Hepatocyte (in vitro differentiated cells): ENCODE measurements at regions not wholly inside any gene's neighbourhood (a gene's known extent, or its start where the extent isn't known, plus 50 kb on each side); places are given as distances from the start of the nearest gene placed in this dataset.

Experiments
- DNase-seq: peaks from one replicate; pipeline ENCODE4 v3.0.0-alpha.2; 2016; ENCODE audit warnings: low spot score
- H2AFZ ChIP-seq: fragments of 200-600 bp; sonication (generic); 2 replicates; pipeline ENCODE4 v1.6.0; 2016; ENCODE audit warnings: antibody characterized with exemption, mild to moderate bottlenecking
- H3K27ac ChIP-seq: fragments of 200-600 bp; sonication (generic); 2 replicates; pipeline ENCODE4 v1.5.1; 2016; ENCODE audit warnings: mild to moderate bottlenecking
- H3K27me3 ChIP-seq: fragments of 200-600 bp; sonication (generic); 2 replicates; pipeline ENCODE4 v1.6.1; 2016
- H3K36me3 ChIP-seq: fragments of 200-600 bp; sonication (generic); replicated peaks from 2 replicates; pipeline ENCODE4 v1.5.1; 2016; ENCODE audit warnings: low read depth; ENCODE audit not compliant: insufficient read depth
- H3K4me1 ChIP-seq: fragments of 200-600 bp; sonication (generic); 2 replicates; pipeline ENCODE4 v1.5.1; 2016; ENCODE audit warnings: mild to moderate bottlenecking, moderate library complexity; ENCODE audit not compliant: insufficient read depth
- H3K4me2 ChIP-seq: fragments of 200-600 bp; sonication (generic); 2 replicates; pipeline ENCODE4 v1.6.0; 2016
- H3K4me3 ChIP-seq: fragments of 200-600 bp; sonication (generic); 2 replicates; pipeline ENCODE4 v1.5.1; 2016; ENCODE audit warnings: mild to moderate bottlenecking
- H3K79me2 ChIP-seq: fragments of 200-600 bp; sonication (generic); 2 replicates; pipeline ENCODE4 v1.6.0; 2017; ENCODE audit warnings: mild to moderate bottlenecking
- H3K9me2 ChIP-seq: fragments of 200-600 bp; sonication (generic); replicated peaks from 2 replicates; pipeline ENCODE4 v1.6.0; 2017; ENCODE audit warnings: mild to moderate bottlenecking; ENCODE audit not compliant: insufficient read depth
- H3K9me3 ChIP-seq: fragments of 200-600 bp; sonication (generic); 2 replicates; pipeline ENCODE4 v1.5.1; 2016; ENCODE audit warnings: low read depth, mild to moderate bottlenecking
- H4K20me1 ChIP-seq: fragments of 200-600 bp; sonication (generic); 2 replicates; pipeline ENCODE4 v1.6.0; 2016; ENCODE audit warnings: mild to moderate bottlenecking; ENCODE audit not compliant: insufficient read depth, poor library complexity, severe bottlenecking
- CTCF ChIP-seq: fragments of 200-600 bp; sonication (generic); IDR thresholded peaks from 2 replicates; pipeline ENCODE4 v1.5.1; 2016; ENCODE audit warnings: antibody characterized with exemption, mild to moderate bottlenecking; ENCODE audit not compliant: poor library complexity
- EZH2 ChIP-seq: fragments of 200-600 bp; sonication (generic); IDR thresholded peaks from 2 replicates; pipeline ENCODE4 v1.6.1; 2016; ENCODE audit warnings: antibody characterized with exemption, mild to moderate bottlenecking, borderline replicate concordance
- EZH2phosphoT487 ChIP-seq: fragments of 200-600 bp; sonication (generic); IDR thresholded peaks from one replicate; pipeline ENCODE4 v1.6.1; 2018; ENCODE audit warnings: antibody characterized with exemption, mild to moderate bottlenecking, low read depth, moderate library complexity; ENCODE audit not compliant: unreplicated experiment, severe bottlenecking
- WGBS: methylation state at CpG from one replicate; pipeline ENCODE4 v1.1.6; 2016; ENCODE audit warnings: low lambda C conversion rate; ENCODE audit errors: missing lambda C conversion rate; 5-methylcytosine and 5-hydroxymethylcytosine counted together

DNA sequence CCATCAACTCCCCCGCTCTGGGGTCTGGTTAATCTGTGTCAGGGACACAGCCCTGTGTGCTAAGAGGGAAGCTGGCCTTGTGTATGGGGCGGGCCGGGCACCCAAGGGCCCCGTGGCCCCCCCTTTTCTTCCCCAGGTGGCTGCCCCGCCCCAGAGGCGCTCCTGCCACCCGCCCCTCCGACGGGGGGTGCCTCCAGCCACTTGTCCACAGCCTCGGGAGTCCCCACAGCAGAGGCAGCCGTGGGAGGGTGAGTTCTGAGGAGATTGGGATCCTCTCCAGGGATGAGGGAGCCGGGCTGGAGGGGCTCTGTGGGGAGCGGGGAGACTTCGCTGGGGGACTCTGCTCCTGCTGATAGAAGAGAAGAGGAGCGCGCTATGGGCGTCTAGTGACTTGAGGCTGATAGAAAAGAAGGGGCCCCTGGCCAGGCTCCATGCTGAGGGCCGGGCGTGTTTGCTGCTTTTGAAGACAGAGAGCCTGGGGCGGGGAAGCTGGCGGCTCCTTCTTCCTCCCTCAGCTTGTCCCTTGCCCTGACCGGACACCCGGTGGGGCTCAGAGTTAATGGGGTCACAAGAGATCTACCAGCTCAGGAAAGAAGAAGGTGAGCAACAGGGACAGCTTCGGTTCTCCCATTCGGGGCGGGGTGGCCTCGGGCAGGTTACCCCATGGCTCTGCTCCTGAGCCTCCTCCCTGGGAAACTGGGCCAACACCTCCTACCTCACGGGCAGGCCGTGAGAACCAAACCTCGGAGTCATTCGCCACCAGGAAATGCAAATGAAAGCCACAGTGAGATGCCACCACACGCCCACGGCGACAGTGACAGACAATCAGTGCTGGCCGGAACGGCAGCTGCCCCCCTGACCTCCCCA is 89.4 kb upstream of the TAF1B start:
- Histone ChIP-seq H3K9me3 (no peaks in the 10 kb centered on the region), H3K36me3 (no peaks in the 10 kb centered on the region), H3K4me3 (no peak overlapping the region), H3K79me2 (no peaks in the 10 kb centered on the region), H4K20me1 (no peaks in the 10 kb centered on the region), H3K27me3 (peaks cover 27% of the 10 kb centered on the region), H2AFZ (no peak overlapping the region), H3K27ac (no peak overlapping the region), H3K4me2 (no peak overlapping the region), H3K4me1 (peaks cover 13% of the 10 kb centered on the region), H3K9me2 (no peaks in the 10 kb centered on the region)
- DNase-seq: no peak
- 74% methylated on average over 31 of the region's 36 CpGs for WGBS
- TF ChIP-seq CTCF: no peak
- TF ChIP-seq EZH2phosphoT487: no peak
- no peak for TF ChIP-seq EZH2

DNA sequence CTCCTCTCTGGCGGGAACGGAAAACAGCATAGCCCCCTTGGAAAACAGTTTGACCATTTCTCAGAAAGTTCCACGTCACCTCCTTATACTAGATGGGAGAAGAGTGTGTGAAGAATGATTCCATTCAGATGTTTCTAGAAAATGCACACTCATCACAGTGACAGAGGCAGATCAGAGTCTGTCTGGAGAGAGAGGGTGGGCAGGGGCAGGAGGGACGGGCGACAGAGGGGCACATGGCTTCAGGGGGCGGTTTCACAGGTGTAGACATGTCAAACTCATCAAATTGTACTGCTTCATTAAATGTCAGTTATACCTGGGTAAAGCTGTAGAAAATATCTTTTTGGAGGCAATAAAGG is 88.8 kb upstream of the TAF1B start:
- H3K4me2 ChIP-seq: no peak overlapping the region
- no peak overlapping the region for H3K4me3 ChIP-seq
- DNase-seq: no peak
- peaks cover 32% of the 10 kb centered on the region for H3K27me3 ChIP-seq
- H2AFZ ChIP-seq: no peak overlapping the region
- WGBS: 91% methylated on average over 6 of the region's 6 CpGs
- TF ChIP-seq EZH2phosphoT487 (no peak), CTCF (no peak), EZH2 (no peak)
- H4K20me1 ChIP-seq: no peaks in the 10 kb centered on the region
- no peaks in the 10 kb centered on the region for H3K9me2 ChIP-seq
- H3K27ac ChIP-seq: no peak overlapping the region
- H3K36me3 ChIP-seq: no peaks in the 10 kb centered on the region
- no peaks in the 10 kb centered on the region for H3K9me3 ChIP-seq
- H3K79me2 ChIP-seq: no peaks in the 10 kb centered on the region
- H3K4me1 ChIP-seq: peaks cover 13% of the 10 kb centered on the region

DNA sequence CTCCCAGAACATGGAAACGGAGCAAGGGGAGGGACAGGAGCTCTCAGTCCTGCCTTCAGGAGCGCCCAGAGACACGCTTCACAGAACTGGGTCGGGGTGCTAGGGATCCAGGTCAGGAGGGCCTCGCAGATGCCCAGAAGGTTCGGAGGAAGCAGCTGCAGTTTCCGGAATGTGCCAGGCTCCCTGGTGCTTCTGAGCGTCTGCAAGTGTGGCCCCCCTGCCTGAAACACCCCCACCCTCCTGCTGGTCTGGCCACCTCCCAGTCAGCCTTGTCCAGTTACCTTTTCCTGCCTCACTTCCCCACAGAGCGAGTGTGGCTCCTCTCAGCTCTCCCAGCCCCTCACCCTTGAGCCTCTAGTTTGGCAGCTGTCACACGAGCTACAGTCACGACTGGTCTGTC is 88.3 kb upstream of the TAF1B start:
- Histone ChIP-seq H3K79me2 (no peaks in the 10 kb centered on the region), H3K4me3 (no peak overlapping the region), H3K9me2 (no peaks in the 10 kb centered on the region), H3K27ac (no peak overlapping the region), H3K4me2 (no peak overlapping the region), H2AFZ (no peak overlapping the region), H3K36me3 (no peaks in the 10 kb centered on the region), H4K20me1 (no peaks in the 10 kb centered on the region), H3K4me1 (peaks cover 13% of the 10 kb centered on the region), H3K27me3 (peaks cover 32% of the 10 kb centered on the region), H3K9me3 (no peaks in the 10 kb centered on the region)
- WGBS: 85% methylated on average over 11 of the region's 11 CpGs
- no peak for DNase-seq
- TF ChIP-seq EZH2phosphoT487 (no peak), EZH2 (no peak), CTCF (no peak)
